Esophagus mucosa (tissue), 1 donor: ENCODE measurements at regions not wholly inside any gene's neighbourhood (a gene's known extent, or its start where the extent isn't known, plus 50 kb on each side); places are given as distances from the start of the nearest gene placed in this dataset.
"Not testable (repeated sequence)": the region's sequence is repeated elsewhere in the genome, so short reads cannot be mapped to it uniquely, and the experiment has no call there.

Source experiments
- ATAC-seq: fragments of 200-7000 bp; cut with Tn5 transposase; one replicate; pipeline ENCODE4 v1.9.1; 2020
- donor health status: DM: yes; HTN: yes; CAD: no.

DNA sequence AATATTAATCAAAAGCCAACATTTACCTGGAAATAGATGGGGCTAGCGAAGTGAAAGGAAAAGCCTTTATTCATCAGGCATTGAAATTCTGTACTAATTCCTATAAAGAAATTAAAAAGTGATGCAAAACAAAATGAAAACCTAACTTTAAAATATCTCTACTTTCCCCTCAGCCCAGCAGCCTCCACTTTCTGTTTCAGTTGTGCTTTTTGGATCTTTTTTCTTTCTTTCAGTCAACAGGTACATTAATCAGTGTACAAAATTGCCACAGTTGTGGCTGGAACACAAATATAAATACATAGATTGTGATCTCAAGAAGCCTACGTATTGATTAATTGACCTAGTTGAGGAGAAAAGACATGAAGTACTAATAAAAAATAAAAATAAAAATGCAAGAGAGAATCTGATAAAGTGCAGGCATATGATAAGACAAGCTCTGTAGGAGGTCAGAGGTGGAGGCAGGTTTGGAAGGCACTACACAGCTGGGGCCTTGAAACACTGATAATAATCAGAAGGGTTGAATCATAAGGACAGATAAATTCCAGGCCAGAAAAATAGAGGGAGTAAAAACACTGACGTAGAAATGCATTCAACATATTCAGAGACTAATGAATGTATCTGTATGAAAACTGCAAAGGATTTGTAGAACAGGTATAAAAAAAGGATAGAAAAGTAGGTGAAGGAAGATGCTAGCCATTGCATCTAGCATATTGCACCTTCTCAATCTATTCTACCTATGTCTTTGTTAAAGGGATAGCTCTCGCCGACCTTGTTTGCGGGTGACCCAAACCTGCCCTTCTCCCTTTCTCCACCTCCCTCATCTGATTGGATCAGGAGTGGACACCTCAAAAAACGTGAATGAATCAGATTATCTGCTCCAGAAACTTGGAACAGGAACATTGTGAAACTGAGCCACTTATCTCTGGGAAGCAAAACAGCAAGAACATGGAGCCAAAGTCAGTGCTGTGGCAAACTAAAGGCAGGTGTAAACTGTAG lies 607.8 kb upstream of the ADGRL2 start:
- no peak for ATAC-seq

- no peak for ATAC-seq
Observed at GRCh38 chr1:81190003-81190402, 610.7 kb upstream of the ADGRL2 start.

DNA sequence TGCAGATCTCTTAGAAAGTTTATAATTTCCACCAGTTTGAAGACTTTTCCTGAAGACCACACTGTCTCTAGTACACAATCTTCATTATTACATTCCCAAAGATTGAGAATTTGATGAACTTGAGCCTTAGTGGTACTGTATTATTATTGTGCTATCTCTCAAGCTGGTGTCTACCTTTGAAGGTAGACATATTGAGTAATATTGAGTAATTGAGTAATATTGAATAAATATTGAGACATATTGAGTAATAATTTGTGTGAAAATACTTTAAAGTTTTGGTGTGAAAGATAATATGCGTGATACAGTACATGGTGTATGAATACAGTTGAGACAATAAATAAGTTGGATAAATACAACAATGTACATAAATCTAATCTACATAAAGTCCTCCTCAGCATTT lies 613.1 kb upstream of the ADGRL2 start:
- no peak for ATAC-seq

- peak; percentile 67 for ATAC-seq
Observed at GRCh38 chr1:81186261-81186660, 614.5 kb upstream of the ADGRL2 start.

GRCh38 chr1:81183553-81183952 lies 617.2 kb upstream of the ADGRL2 start:
- no peak for ATAC-seq

DNA sequence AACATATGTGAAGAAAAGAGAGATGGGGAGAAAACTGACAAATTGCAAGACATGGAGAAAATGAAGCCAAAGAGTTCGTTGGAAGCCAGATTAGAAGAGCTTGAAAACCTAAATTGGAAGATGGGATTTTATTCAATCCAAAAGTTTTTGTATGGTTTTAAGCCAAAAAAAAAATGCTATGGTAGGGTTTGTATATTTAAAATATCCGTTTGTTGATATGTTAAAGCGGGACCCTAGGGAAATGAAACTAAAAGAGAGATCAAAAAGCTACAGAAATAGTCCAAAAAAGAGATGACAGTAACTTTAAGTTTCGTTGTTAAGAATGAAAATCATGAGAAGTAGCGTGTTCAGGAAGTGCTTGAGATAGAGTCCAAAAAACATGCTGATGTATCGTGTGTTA lies 617.7 kb upstream of the ADGRL2 start:
- ATAC-seq, result no peak

DNA sequence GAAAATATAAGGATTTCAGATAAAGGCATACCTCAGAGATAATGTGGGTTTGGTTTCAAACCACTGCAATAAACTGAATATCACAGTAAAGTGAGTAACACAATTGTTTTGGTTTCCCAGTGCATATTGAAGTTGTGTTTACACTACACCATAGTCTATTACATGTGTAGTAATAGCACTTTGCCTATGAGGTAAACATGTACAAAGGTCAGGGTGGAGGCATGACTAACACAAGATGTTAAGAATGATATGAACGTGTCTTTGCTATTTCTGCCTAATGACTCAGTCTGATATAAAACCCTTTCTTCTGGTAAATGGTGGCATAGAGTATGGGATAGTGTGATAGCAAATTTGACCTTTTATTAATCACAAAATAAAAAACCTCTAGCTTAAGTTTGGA lies 621.5 kb upstream of the ADGRL2 start:
- peak; percentile 92 for ATAC-seq

DNA sequence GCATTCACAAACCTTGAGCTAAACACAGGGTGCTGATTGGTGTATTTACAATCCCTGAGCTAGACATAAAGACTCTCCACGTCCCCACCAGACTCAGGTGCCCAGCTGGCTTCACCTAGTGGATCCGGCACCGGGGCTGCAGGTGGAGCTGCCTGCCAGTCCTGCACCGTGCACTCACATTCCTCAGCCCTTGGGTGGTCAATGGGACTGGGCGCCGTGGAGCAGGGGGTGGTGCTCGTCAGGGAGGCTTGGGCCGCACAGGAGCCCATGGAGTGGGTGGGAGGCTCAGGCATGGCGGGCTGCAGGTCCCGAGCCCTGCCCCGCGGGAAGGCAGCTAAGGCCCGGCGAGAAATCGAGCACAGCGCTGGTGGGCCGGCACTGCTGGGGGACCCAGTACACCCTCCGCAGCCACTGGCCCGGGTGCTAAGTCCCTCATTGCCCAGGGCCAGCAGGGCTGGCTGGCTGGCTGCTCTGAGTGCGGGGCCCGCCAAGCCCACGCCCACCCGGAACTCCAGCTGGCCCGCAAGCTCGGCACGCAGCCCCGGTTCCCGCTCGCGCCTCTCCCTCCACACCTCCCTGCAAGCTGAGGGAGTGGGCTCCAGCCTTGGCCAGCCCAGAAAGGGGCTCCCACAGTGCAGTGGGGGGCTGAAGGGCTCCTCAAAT lies 622.2 kb upstream of the ADGRL2 start:
- not testable (repeated sequence) for ATAC-seq

DNA sequence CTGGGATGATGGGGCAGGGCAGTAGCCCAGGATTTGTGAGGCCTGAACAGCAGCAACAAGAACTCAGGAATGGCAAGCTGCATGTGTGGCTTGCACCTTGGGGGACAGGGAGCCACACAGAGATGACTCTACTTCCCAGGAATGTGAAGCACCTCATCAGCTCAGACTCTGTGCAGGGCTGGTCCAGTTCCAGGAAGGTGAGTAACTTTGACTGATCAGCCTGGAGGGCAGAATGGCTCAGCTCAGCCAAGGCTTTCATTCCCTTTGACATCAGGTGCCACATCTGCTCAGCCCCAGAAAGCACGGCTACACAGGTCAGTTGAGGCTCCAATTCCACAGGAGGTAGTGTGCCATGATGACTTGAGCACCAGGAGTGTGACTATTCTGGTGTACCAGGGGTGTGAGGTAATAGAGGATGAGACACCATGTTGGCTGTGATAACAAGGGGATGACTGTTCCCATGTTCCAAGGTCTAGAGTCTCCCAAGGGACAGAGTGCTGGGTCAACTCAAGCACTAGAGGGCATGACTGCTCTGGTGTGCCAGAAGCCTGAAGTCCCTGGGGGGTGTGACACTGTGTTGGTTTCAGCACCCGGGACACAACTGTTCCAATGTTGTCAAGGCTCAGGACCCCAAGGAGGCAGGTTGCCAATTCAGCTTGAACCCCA lies 625.8 kb upstream of the ADGRL2 start:
- ATAC-seq, result peak; percentile 96

DNA sequence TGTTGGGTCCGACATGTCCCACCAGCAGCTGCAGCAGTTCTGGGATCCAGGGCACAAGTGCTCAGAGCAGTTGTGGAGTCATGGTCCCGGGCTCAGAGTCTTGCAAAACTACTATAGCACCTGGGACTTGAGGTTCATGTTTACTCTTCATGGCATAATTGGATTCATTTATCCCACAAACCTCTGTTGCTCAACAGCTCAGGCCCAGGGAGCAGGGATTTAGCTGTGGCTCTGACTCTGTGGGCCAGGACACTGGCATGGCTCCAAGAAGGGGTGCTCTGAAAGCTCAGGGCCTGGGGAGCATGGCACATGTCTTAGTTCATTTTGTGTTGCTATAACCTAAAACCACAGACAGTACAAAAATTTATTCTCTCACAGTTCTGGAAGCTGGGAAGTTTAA lies 626.7 kb upstream of the ADGRL2 start:
- ATAC-seq, result no peak

DNA sequence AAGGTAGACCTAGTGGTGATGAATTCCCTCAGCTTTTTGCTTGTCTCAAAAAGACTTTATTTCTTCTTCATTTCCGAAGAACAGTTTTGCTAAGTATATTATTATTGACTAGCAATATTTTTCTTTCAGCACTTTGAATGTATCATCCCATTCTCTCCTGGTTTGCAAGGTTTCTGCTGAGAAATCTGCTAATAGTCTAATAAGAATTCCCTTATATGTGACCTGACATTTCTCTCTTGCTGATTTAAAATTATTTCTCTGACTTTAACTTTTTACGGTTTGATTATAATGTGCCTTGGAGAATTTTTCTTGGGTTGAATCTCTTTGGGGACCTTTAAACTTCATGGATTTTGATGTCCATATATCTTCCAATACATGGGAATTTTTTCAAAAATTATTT lies 628.3 kb upstream of the ADGRL2 start:
- no peak for ATAC-seq

DNA sequence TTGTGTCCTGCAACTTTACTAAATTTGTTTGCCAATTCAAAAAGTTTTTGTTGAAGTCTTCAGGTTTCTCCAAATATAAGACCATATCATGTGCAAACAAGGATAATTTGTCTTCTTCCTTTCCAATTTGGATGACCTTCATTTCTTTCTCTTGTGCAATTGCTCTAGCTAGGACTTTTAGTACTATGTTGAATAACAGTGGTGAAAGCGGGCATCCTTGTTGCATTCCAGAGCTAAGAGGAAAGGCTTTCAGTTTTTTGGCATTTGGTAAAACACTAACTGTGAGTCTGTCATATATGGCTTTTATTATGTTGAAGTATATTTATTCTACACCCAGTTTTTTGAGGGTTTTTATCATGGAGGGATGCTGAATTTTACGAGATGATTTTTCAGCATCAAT lies 630.0 kb upstream of the ADGRL2 start:
- ATAC-seq, result no peak

GRCh38 chr1:81165963-81166362 lies 634.8 kb upstream of the ADGRL2 start:
- no peak for ATAC-seq

DNA sequence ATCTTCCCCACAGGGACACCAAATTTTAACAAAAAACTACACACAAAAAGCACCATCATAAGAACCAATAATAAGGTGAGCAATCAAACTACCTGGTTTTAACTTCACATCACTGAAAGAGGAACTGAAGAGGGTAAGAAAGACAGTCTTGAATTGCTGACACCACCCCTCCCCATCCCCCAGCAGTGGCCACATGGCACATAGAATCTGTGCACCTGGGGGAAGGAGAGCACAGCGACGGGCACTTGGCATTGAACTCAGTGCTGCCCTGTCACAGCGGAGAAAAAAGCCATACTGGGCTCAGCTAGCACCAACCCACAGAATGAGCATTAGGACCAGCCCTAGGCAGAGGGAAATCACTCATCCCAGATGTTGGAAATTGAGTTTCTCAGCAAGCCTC lies 640.0 kb upstream of the ADGRL2 start:
- no peak for ATAC-seq

GRCh38 chr1:81158592-81158991 lies 642.1 kb upstream of the ADGRL2 start:
- no peak for ATAC-seq

DNA sequence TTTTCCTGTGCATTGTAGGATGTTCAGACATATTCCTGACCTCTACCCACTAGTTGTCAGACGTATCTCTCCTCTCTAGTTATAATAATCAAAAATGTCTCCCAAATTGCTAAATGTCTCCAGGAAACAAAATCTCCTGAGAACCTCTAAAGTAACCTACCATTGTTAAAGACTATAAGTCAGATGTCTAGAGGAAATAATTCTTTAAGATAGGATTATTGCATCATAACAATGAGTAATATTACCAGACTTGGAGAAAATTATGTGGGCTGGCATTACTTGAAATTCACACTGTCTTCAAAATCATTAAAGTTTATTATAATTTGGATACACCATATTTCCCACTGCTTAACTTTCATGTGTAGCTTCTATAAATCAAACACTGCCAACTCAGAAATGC lies 643.0 kb upstream of the ADGRL2 start:
- ATAC-seq, result no peak

- no peak for ATAC-seq
Observed at GRCh38 chr1:81156887-81157286, 643.8 kb upstream of the ADGRL2 start.

DNA sequence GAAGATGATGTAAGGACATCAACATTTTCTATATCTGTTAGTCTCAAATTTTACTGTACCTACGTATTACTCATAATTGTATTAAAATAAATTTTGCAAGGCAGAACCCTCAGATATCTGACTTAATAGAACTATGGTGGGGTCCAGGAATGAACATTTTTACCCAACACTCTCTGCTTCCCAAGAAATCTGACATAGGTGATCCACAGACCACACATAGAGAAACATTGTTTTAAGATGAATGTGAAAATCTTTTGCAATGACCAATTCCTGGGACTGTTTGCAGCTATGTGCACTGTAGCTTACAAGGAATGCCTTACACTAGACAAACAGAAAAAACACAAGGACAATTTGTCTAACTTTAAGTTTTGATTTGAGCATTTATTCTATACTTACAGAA lies 645.6 kb upstream of the ADGRL2 start:
- ATAC-seq, result no peak

GRCh38 chr1:81151206-81151605 lies 649.5 kb upstream of the ADGRL2 start:
- no peak for ATAC-seq

- no peak for ATAC-seq
Observed at GRCh38 chr1:81149649-81150325, 650.9 kb upstream of the ADGRL2 start.

DNA sequence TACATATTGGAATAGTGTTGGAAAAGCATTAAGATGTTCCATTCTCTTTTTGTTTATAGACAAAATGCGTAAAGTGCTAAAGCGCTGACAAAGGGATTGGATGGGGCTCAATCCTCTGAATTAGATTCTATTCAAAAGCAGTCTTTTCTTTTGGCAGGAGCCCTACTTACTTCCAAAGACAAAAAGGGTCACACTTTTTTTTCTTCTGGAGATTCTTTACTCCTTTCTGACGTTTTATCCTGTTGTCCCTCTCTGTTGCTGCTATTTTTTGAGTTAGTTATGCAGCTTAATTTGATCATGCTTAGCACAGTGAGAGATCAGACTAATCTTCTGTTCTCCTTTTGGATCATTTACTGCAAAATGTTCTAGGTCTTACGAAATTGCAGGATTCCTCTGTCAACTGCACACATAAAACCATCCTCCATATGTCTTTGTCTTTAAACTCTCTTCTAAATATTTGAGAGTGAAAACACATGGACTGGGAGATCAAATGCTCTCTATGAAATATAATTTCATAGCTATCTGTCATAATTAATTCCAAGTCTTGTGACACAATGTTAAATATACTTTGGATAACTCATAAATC lies 656.4 kb upstream of the ADGRL2 start:
- no peak for ATAC-seq

DNA sequence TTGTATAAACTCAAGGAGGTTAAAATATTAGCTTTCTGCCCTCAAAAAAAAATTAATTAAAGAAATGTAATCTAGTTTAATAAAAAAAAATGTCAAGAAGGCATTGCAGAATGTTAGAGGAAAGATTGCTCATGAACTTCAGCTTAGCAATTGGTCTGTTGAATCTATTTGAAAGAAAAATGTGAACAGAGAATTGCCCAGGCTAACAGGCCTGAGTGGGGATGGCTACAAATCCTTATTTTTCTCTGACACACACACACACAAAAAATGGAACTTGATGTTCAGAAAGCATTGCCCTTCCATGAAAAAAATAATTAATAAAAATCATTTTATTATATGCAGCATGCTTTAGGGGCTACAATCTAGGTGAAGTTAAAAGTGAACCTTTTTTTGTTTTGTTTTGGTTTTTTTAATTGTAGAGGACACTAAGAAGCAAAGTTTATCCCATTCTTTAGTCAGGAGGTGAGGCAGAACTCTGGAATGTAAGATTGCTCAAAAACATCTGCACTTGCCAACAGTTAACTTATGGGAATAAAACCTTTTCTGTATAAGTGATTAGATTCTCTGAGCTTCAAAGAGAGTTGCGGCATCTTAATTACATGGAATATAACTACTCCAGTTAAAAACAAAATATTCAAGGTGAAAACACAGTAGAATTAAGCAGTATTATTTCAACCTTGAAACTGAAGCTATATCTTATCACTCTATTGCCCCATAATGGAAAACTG lies 658.5 kb upstream of the ADGRL2 start:
- ATAC-seq, result no peak
